Transverse colon (tissue), 4 donors: ENCODE measurements at regions not wholly inside any gene's neighbourhood (a gene's known extent, or its start where the extent isn't known, plus 50 kb on each side); places are given as distances from the start of the nearest gene placed in this dataset.

Experiments used
- EP300 ChIP-seq: sonication (generic); formaldehyde crosslinking; IDR thresholded peaks from one replicate; pipeline ENCODE4 v1.6.1; 2017; ENCODE audit warnings: antibody characterized with exemption, low read depth
- POLR2A ChIP-seq: fragments of 450-650 bp; IDR thresholded peaks from one replicate; pipeline ENCODE4 v1.6.1; 2016; ENCODE audit warnings: antibody characterized with exemption, mild to moderate bottlenecking, moderate library complexity
- POLR2AphosphoS5 ChIP-seq, 3 donors: sonication (generic); formaldehyde crosslinking; IDR thresholded peaks; one replicate each; pipeline ENCODE4 v1.6.1; 2016; ENCODE audit warnings: antibody characterized with exemption in 3 of 3
- TF ChIP-seq, protein P1 (sequence below), 5 experiments: fragments of 200-600 bp in 3 of 5; fragments of 450-650 bp in 2 of 5; sonication (generic) in 3 of 5; IDR thresholded peaks; 1 replicate in 2 of 5; 2 replicates in 3 of 5; pipeline ENCODE4 v1.5.1; 2016 to 2017; ENCODE audit warnings: antibody characterized with exemption in 5 of 5, inconsistent platforms in 3 of 5, mild to moderate bottlenecking in 2 of 5, moderate library complexity in 1 of 5

DNA sequence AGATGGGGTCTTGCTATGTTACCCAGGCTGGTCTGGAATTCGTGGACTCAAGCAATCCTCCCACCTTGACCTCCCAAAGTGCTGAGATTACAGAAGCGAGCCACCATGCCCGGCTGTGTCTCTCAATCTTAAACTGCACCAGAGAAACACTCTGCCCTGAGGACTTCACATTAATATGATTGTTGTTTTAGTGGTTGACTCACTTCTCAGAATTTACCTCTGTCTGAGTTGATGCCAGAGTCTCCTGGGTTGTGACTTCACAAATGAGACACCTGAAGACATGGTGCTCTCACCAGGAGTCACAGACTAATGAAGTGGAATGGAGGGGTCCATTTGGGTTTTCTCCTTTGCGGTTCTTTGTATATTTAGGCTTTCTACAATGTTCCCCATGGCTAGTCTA is 61.0 kb upstream of the TGIF1 start:
- TF ChIP-seq, protein P1, sequence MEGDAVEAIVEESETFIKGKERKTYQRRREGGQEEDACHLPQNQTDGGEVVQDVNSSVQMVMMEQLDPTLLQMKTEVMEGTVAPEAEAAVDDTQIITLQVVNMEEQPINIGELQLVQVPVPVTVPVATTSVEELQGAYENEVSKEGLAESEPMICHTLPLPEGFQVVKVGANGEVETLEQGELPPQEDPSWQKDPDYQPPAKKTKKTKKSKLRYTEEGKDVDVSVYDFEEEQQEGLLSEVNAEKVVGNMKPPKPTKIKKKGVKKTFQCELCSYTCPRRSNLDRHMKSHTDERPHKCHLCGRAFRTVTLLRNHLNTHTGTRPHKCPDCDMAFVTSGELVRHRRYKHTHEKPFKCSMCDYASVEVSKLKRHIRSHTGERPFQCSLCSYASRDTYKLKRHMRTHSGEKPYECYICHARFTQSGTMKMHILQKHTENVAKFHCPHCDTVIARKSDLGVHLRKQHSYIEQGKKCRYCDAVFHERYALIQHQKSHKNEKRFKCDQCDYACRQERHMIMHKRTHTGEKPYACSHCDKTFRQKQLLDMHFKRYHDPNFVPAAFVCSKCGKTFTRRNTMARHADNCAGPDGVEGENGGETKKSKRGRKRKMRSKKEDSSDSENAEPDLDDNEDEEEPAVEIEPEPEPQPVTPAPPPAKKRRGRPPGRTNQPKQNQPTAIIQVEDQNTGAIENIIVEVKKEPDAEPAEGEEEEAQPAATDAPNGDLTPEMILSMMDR (IDR thresholded peaks at IDR 0.05): no peak
- TF ChIP-seq EP300: no peak
- TF ChIP-seq POLR2AphosphoS5 (IDR thresholded peaks at IDR 0.05): no peak
- no peak for TF ChIP-seq POLR2A
